C1 segment of cervical spinal cord (tissue), 14 donors: ENCODE measurements at regions not wholly inside any gene's neighbourhood (a gene's known extent, or its start where the extent isn't known, plus 50 kb on each side); places are given as distances from the start of the nearest gene placed in this dataset.

Source experiments
- DNase-seq, 14 donors: peaks; one replicate each; lab custom pipeline; 2025; lab: John Stamatoyannopoulos, UW

- DNase-seq = no peak
Observed at GRCh38 chr1:229884765-229885164, 182.3 kb upstream of the GALNT2 start.

GRCh38 chr1:229885568-229886495, 181.2 kb upstream of the GALNT2 start:
- no peak for DNase-seq

- no peak for DNase-seq
Observed at GRCh38 chr1:229886636-229887035, 180.4 kb upstream of the GALNT2 start.

GRCh38 chr1:229887043-229887822, 179.8 kb upstream of the GALNT2 start:
- peak in 1 of 14 donors; percentile 90 for DNase-seq

GRCh38 chr1:229888157-229888556, 178.9 kb upstream of the GALNT2 start:
- DNase-seq = no peak

GRCh38 chr1:229888561-229889001, 178.5 kb upstream of the GALNT2 start:
- peak in 1 of 14 donors; percentile 38 for DNase-seq

- peak in 1 of 14 donors; percentile 42 for DNase-seq
Observed at GRCh38 chr1:229889031-229889517, 178.0 kb upstream of the GALNT2 start.

- no peak for DNase-seq
Observed at GRCh38 chr1:229891227-229891626, 175.8 kb upstream of the GALNT2 start.

- DNase-seq = no peak
Observed at GRCh38 chr1:229892515-229893117, 174.4 kb upstream of the GALNT2 start.

- DNase-seq = no peak
Observed at GRCh38 chr1:229893762-229894444, 173.1 kb upstream of the GALNT2 start.

GRCh38 chr1:229894532-229894931, 172.5 kb upstream of the GALNT2 start:
- DNase-seq = no peak

GRCh38 chr1:229895605-229896004, 171.4 kb upstream of the GALNT2 start:
- DNase-seq = no peak

- DNase-seq = no peak
Observed at GRCh38 chr1:229896306-229896705, 170.7 kb upstream of the GALNT2 start.

GRCh38 chr1:229896861-229897260, 170.2 kb upstream of the GALNT2 start:
- DNase-seq = no peak

GRCh38 chr1:229897501-229897900, 169.5 kb upstream of the GALNT2 start:
- DNase-seq = peak in 1 of 14 donors; percentile 11

- DNase-seq = no peak
Observed at GRCh38 chr1:229900220-229900619, 166.8 kb upstream of the GALNT2 start.

- DNase-seq = no peak
Observed at GRCh38 chr1:229905031-229905545, 161.9 kb upstream of the GALNT2 start.

GRCh38 chr1:229905652-229906051, 161.4 kb upstream of the GALNT2 start:
- DNase-seq = no peak

GRCh38 chr1:229907884-229908638, 159.0 kb upstream of the GALNT2 start:
- DNase-seq = no peak

GRCh38 chr1:229908689-229909088, 158.3 kb upstream of the GALNT2 start:
- no peak for DNase-seq
